ENCODE measurements at regions not wholly inside any gene's neighbourhood (a gene's known extent, or its start where the extent isn't known, plus 50 kb on each side); places are given as distances from the start of the nearest gene placed in this dataset.

DNA sequence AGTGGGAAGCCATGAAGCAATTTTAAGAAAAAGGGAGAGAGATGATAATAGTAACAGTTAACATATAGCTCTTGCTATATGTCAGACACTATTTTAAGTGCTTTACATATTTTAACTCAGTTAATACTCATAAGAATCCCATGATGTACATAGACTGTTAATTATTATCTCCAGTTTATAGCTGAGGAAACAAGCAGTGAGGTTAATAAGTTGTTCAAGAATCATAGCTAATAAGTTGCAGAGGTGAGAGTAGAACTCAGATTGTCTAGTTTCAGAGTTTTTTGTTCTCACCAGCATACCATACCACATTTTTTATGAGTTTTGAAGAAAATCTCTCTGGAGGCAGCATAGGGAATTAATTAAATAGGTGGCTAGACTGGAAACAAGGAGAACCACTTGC lies 144.6 kb upstream of the MMS22L start:
- DNase-seq (ENCODE audit: insufficient read length, low spot score) = no peak
- TF ChIP-seq CTCF (IDR thresholded peaks at IDR 0.05; ENCODE audit: insufficient read depth, missing control alignments) = no peak
- peak; percentile 76 for FAIRE-seq

DNA sequence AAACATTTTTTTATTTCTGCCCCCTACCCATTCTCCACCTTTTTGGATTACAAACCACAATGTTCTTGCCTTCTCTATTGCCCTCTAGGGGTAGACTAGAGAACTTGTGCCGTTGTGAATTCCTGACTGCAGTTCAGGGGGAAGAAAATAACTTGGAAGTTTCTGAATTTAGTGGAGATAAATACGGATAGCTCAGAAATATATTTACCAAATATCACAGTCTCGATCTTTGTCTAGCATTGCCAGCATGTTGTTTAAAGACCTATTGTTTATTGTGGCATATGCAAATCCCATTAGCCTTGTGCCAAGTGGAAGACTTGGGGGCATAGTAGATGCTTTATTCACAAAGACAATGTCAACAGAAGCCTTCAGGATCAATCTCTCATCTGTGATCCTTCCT lies 154.1 kb upstream of the MMS22L start:
- no peak for DNase-seq (ENCODE audit: insufficient read length, low spot score)
- FAIRE-seq = peak; percentile 29
- peak; percentile 66 for TF ChIP-seq CTCF (IDR thresholded peaks at IDR 0.05; ENCODE audit: insufficient read depth, missing control alignments)

DNA sequence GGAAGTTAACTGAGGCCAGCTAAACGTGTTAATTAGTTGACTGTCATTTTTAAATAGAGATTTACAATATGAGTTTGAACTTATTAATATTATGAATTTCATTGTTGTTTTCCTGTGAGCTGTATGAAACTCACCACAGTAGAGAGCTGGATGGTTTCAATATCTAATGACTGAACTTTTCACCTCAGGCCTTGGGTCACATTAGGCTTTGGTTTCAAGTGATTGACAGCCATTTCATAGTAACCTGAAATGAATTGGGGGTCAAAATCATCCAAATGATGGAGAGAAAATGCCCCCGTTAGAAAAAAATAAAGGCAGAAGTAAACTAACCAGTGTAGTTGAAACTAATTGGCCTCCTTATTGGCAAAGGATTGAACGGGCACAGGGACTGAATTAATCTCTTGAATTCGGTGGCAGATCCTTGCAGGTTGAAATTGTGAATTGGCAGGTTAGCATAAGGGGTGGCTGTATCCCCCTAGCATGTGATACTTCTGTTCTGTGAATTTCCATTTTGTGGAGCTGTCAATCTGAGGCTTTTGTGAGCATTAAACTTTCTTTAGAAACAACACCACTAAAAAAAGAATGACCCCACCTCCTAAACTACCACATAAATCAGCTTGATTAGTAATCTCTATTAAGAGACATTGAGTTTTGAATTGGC lies 155.1 kb upstream of the MMS22L start:
- TF ChIP-seq CTCF (IDR thresholded peaks at IDR 0.05; ENCODE audit: insufficient read depth, missing control alignments) = no peak
- no peak for DNase-seq (ENCODE audit: insufficient read length, low spot score)
- no peak for FAIRE-seq

- DNase-seq (ENCODE audit: insufficient read length, low spot score) = no peak
- peak; percentile 94 for FAIRE-seq
- TF ChIP-seq CTCF (IDR thresholded peaks at IDR 0.05; ENCODE audit: insufficient read depth, missing control alignments) = peak; percentile 57
Observed at GRCh38 chr6:97440590-97441176, 157.7 kb upstream of the MMS22L start.

DNA sequence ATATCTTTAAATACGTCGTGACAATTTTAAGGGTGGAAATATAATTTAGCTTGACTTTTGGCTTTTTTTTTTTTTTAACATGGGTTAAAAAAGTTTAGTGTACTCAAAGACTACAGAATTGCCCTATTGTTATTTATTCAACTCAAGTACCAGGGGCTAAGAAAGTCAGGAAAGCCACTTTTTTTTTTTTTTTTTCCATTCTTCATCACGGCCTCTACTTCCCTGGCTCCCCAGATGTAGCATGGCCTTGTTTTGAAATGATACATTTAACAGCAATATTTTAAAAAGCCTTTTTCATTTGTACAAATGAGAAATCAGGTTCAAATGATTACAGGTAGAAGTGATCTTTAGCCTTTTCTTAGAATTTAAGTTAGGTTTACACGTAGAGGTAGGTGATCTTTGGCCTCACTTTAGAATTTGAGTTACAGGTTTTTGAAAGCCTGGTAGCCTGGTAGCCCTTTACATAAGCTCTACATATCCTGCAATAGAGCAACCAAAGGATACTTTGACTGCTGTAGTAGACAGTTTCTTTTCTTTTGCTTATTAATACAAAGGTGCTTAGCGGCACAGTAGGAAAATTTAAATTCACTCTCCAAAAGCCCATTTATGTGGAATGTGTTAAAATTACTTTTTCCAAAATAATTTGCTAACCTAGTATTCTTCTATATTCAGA lies 160.5 kb upstream of the MMS22L start:
- FAIRE-seq = no peak
- TF ChIP-seq CTCF (IDR thresholded peaks at IDR 0.05; ENCODE audit: insufficient read depth, missing control alignments) = no peak

GRCh38 chr6:97445407-97445806 lies 162.4 kb upstream of the MMS22L start:
- FAIRE-seq = no peak
- DNase-seq (ENCODE audit: insufficient read length, low spot score) = no peak
- TF ChIP-seq CTCF (IDR thresholded peaks at IDR 0.05; ENCODE audit: insufficient read depth, missing control alignments) = no peak

More for the DNA sequence above, 160.5 kb upstream of the MMS22L start:
- DNase-seq (ENCODE audit: insufficient read length, low spot score) = no peak
